ENCODE measurements at regions not wholly inside any gene's neighbourhood (a gene's known extent, or its start where the extent isn't known, plus 50 kb on each side); places are given as distances from the start of the nearest gene placed in this dataset.

DNA sequence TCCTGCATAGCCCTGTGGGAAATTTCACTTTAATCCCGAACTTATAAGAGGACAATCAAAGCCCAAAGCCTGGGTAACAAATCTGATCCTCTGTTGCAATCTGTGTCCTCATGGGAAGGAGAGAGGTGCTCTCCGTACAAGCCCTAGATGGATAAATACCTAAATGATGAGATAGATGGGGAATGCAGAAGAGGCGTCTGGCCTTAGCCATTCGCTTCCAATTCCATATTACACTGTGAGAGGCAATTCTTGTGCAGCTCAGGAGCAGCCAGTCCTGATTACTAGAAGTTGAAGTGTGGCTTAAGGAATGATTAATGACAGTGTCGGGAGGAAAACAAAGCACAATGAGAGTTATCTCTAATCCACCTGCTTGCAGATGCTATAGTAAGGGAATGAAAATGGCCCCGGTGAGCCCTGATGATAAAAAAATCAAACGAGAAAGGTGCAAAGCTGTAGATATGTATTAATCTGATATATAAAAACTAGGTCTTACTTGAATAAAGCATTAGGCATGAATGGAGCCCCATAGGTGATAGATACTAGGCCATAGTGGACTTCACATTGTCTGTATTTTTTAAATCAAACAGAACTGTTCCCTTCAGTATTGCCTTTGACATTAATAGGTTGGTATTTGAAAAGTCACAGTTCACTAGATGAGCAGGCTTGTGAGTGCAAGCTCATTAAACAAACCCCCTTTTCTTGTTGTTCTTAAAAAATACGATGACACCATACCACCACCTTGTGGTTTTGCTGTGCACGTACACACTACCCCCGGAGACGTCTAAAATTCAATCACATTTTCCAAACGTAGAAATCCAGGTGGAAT, 54.2 kb upstream of the TMCO5A start:
- TF ChIP-seq RAD21 (IDR thresholded peaks at IDR 0.05) (peak; percentile 92 to 95), FOXA2 (IDR thresholded peaks at IDR 0.05) (no peak), RXRA (IDR thresholded peaks at IDR 0.05) (no peak)
- TF ChIP-seq, protein P1, sequence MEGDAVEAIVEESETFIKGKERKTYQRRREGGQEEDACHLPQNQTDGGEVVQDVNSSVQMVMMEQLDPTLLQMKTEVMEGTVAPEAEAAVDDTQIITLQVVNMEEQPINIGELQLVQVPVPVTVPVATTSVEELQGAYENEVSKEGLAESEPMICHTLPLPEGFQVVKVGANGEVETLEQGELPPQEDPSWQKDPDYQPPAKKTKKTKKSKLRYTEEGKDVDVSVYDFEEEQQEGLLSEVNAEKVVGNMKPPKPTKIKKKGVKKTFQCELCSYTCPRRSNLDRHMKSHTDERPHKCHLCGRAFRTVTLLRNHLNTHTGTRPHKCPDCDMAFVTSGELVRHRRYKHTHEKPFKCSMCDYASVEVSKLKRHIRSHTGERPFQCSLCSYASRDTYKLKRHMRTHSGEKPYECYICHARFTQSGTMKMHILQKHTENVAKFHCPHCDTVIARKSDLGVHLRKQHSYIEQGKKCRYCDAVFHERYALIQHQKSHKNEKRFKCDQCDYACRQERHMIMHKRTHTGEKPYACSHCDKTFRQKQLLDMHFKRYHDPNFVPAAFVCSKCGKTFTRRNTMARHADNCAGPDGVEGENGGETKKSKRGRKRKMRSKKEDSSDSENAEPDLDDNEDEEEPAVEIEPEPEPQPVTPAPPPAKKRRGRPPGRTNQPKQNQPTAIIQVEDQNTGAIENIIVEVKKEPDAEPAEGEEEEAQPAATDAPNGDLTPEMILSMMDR (IDR thresholded peaks at IDR 0.05; ENCODE audit: low read depth, low read length, missing input control) = peak; percentile 91
- Histone ChIP-seq H3K4me1 (ENCODE audit: control insufficient read depth in 4 of 4, insufficient read depth in 4 of 4, low read length in 3 of 4) (peaks cover 4 to 8% (median 6%) of the 10 kb centered on the region in 4 donors), H3K9me3 (ENCODE audit: control insufficient read depth in 4 of 4, low read length in 3 of 4) (no peaks in the 10 kb centered on the region), H3K36me3 (ENCODE audit: control insufficient read depth in 4 of 4, insufficient read depth in 3 of 4, low read depth in 1 of 4, low read length in 3 of 4) (no peaks in the 10 kb centered on the region), H3K4me3 (ENCODE audit: low read depth in 1 of 3, low read length in 3 of 3) (no peak overlapping the region), H3K27me3 (ENCODE audit: control insufficient read depth in 4 of 4, insufficient read depth in 4 of 4, low read length in 3 of 4) (no peaks in the 10 kb centered on the region), H3K9ac (ENCODE audit: low read depth in 1 of 2, low read length in 2 of 2) (no peak overlapping the region), H3K27ac (ENCODE audit: low read depth in 1 of 2, low read length in 2 of 2) (no peak overlapping the region)
- WGBS = 30% methylated on average over 12 of the region's 12 CpGs
- no peak for DNase-seq (ENCODE audit: low spot score)

DNA sequence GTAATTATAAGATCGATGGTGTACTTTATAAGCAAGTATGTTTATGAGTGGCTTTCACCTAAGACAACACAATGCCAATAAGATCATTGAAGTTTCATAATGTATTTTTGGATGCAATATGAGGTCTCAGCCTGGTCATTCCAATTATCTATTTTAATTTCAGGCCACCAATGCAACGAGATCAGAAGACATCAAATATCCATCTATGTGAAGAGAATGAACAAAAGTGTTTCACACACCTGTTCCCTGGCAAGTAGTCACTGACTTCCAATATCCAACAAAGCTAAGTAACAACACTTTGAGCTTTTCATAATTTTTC, 53.6 kb upstream of the TMCO5A start:
- Histone ChIP-seq H3K36me3 (ENCODE audit: control insufficient read depth in 4 of 4, insufficient read depth in 3 of 4, low read depth in 1 of 4, low read length in 3 of 4) (no peaks in the 10 kb centered on the region), H3K4me3 (ENCODE audit: low read depth in 1 of 3, low read length in 3 of 3) (no peak overlapping the region), H3K4me1 (ENCODE audit: control insufficient read depth in 4 of 4, insufficient read depth in 4 of 4, low read length in 3 of 4) (peaks cover 4 to 8% (median 6%) of the 10 kb centered on the region in 4 donors), H3K27ac (ENCODE audit: low read depth in 1 of 2, low read length in 2 of 2) (no peak overlapping the region), H3K27me3 (ENCODE audit: control insufficient read depth in 4 of 4, insufficient read depth in 4 of 4, low read length in 3 of 4) (no peaks in the 10 kb centered on the region), H3K9ac (ENCODE audit: low read depth in 1 of 2, low read length in 2 of 2) (no peak overlapping the region), H3K9me3 (ENCODE audit: control insufficient read depth in 4 of 4, low read length in 3 of 4) (no peaks in the 10 kb centered on the region)
- TF ChIP-seq, protein P2, sequence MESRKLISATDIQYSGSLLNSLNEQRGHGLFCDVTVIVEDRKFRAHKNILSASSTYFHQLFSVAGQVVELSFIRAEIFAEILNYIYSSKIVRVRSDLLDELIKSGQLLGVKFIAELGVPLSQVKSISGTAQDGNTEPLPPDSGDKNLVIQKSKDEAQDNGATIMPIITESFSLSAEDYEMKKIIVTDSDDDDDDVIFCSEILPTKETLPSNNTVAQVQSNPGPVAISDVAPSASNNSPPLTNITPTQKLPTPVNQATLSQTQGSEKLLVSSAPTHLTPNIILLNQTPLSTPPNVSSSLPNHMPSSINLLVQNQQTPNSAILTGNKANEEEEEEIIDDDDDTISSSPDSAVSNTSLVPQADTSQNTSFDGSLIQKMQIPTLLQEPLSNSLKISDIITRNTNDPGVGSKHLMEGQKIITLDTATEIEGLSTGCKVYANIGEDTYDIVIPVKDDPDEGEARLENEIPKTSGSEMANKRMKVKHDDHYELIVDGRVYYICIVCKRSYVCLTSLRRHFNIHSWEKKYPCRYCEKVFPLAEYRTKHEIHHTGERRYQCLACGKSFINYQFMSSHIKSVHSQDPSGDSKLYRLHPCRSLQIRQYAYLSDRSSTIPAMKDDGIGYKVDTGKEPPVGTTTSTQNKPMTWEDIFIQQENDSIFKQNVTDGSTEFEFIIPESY (IDR thresholded peaks at IDR 0.05) = no peak
- TF ChIP-seq HNF4A (conservative IDR thresholded peaks at IDR 0.05) (no peak), NR2F2 (IDR thresholded peaks at IDR 0.05) (no peak), YY1 (IDR thresholded peaks at IDR 0.05) (no peak), RXRA (IDR thresholded peaks at IDR 0.05) (no peak), TAF1 (conservative IDR thresholded peaks at IDR 0.05) (no peak), EGR1 (IDR thresholded peaks at IDR 0.05; ENCODE audit: low read depth in 2 of 2) (no peak), JUND (IDR thresholded peaks at IDR 0.05) (no peak), HNF4G (IDR thresholded peaks at IDR 0.05) (no peak), SP1 (IDR thresholded peaks at IDR 0.05) (no peak), FOXA2 (IDR thresholded peaks at IDR 0.05) (no peak), FOXA1 (IDR thresholded peaks at IDR 0.05) (no peak)
- TF ChIP-seq, protein P3, sequence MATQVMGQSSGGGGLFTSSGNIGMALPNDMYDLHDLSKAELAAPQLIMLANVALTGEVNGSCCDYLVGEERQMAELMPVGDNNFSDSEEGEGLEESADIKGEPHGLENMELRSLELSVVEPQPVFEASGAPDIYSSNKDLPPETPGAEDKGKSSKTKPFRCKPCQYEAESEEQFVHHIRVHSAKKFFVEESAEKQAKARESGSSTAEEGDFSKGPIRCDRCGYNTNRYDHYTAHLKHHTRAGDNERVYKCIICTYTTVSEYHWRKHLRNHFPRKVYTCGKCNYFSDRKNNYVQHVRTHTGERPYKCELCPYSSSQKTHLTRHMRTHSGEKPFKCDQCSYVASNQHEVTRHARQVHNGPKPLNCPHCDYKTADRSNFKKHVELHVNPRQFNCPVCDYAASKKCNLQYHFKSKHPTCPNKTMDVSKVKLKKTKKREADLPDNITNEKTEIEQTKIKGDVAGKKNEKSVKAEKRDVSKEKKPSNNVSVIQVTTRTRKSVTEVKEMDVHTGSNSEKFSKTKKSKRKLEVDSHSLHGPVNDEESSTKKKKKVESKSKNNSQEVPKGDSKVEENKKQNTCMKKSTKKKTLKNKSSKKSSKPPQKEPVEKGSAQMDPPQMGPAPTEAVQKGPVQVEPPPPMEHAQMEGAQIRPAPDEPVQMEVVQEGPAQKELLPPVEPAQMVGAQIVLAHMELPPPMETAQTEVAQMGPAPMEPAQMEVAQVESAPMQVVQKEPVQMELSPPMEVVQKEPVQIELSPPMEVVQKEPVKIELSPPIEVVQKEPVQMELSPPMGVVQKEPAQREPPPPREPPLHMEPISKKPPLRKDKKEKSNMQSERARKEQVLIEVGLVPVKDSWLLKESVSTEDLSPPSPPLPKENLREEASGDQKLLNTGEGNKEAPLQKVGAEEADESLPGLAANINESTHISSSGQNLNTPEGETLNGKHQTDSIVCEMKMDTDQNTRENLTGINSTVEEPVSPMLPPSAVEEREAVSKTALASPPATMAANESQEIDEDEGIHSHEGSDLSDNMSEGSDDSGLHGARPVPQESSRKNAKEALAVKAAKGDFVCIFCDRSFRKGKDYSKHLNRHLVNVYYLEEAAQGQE (IDR thresholded peaks at IDR 0.05) = no peak
- TF ChIP-seq, protein P4, sequence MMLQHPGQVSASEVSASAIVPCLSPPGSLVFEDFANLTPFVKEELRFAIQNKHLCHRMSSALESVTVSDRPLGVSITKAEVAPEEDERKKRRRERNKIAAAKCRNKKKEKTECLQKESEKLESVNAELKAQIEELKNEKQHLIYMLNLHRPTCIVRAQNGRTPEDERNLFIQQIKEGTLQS (IDR thresholded peaks at IDR 0.05) = no peak
- TF ChIP-seq, protein P5, sequence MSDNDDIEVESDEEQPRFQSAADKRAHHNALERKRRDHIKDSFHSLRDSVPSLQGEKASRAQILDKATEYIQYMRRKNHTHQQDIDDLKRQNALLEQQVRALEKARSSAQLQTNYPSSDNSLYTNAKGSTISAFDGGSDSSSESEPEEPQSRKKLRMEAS (IDR thresholded peaks at IDR 0.05) = no peak
- TF ChIP-seq, protein P1 (IDR thresholded peaks at IDR 0.05; ENCODE audit: low read depth, low read length, missing input control) = no peak
- 26% methylated on average over 2 of the region's 2 CpGs for WGBS
- DNase-seq (ENCODE audit: low spot score) = no peak

All from liver (tissue), 8 donors.